GM19240 (cell line): ENCODE measurements at regions not wholly inside any gene's neighbourhood (a gene's known extent, or its start where the extent isn't known, plus 50 kb on each side); places are given as distances from the start of the nearest gene placed in this dataset.
"Not testable (repeated sequence)": the region's sequence is repeated elsewhere in the genome, so short reads cannot be mapped to it uniquely, and the experiment has no call there.

Experiments used
- DNase-seq: peaks from one replicate; pipeline ENCODE4 v3.0.0; 2011; ENCODE audit warnings: low spot score; ENCODE audit not compliant: insufficient read length

DNA sequence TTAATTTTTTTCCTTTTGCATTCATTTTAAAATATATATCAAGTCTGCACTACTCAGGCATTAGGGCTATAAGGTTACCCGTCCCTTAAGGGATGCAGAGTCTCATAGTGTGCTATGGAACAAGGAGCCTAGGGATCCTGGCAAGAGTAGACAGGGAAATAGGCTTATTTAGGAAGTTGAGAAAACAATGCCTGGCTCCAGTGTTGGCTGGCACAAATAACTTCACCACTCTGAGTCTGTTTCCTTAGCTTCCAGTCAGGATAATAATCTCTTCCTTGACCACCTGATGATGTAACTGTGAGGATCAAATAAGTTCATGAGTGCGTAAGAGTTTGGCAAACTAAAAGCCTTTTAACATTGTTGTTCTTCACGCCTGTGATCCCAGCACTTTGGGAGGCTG is 540.8 kb upstream of the IL12A start:
- no peak for DNase-seq

DNA sequence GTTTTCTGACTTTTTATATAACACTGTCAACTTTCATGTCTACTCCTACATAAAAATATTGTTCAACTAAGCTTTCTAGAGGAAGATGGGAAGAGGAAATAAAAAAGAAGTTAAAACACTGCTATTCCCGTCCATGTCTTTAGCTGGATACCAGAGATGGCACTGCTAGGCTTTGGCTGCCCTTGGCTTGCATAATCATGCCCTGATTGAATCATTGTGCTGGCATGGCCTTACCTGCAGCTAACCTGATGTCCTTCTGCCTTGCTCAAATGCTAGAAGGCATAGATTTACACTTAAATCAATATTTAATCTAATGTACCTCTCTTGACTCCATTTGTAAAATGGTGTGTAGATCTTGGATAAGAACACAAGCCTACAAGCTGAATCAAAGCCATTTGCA is 539.7 kb upstream of the IL12A start:
- DNase-seq = no peak

DNA sequence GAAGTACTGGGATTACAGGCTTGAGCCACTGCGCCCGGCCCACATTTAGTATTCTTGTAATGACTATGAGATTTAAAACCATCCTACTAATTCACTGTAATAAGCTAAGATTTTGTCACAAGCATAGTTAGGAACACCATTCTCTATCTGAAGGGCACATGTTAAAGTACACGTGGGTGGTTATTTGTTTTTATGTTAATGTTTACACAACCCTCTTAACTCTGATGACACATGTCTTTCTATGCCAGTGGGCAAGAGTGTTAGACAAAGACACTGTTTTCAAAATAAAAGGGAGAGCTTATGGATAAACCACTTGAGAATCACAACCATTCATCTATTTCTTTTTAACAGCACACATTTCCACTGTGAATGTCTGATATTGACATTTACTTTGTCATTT is 537.6 kb upstream of the IL12A start:
- no peak for DNase-seq

DNA sequence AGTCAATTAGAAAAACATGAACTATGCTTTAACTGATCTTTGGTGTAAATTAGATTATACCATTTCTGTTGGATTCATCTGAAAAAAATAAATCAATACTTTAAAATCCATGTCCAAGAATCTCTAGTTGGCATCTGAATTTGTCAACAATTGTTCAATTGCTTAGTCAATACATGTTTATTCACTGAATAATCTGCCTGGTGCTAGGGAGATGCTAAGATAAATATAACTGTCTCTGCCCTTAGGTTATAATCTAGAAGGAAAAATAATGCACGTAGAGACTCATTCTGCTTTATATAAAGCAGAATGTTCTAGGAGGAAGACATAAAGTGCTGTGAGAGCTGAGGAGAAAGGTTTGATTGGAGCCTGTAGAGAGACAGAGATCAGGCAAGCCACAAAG is 537.2 kb upstream of the IL12A start:
- no peak for DNase-seq

DNA sequence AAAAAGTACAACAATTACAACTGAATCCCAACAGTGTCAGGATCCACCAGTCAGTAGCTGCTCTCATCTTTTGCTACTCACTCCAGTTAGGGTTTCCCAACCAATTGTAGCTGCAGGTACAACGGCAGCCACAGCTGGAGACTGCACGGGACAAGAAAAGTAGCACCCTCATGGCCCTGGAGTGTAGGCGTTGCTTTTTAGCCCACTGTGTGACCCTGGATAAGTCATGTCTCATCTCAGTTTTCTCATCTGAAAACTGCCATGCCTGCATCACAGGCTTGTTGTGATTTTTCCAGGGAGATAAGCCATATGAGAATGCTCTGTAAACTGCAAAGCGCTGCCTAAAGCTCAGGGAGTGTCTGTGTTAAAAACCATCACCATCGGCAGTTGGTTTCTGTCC is 535.6 kb upstream of the IL12A start:
- DNase-seq = no peak

- no peak for DNase-seq
These were observed 534.7 kb upstream of the IL12A start for GRCh38 chr3:159453945-159454344.

DNA sequence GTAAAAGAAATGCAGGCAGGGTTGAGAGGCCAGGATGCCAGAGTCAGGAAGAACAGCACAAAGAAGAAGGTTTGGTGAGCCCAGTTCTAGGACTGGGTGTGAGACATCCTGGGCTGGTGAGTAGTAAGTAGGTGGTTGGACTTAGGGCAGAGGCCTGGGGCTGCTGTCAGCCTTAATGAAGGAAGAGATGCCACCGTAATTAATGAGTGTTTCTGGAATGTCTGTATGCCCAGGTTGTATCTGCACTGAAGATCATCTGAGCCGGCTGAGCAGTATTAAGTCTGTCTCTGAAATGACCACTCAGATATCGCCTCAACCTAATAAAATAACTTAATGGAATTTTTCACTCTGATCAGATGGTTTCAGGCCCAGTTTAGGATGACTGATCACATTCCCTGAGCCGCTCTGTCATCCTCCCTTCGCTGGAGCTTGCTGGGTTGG is 532.9 kb upstream of the IL12A start:
- DNase-seq = no peak

- DNase-seq = no peak
These were observed 530.6 kb upstream of the IL12A start for GRCh38 chr3:159458010-159458409.

DNA sequence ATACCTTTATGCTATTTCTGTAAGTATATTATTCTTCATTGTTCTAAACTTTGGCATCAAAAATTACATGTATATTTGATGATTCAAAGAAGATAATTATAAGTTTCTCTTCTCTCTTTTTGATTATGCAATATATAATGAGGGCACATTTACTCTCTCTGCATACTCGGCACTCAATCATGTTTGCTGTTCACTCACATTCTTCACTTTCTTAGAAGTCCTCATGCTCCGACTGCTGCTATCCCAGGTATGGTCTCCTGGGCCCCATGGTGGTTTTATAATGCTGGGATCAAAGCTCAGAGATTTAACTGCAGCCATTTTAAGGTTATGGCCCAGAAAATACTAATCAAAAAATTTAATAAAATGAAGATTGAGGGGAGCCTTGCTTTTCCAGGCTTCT is 529.7 kb upstream of the IL12A start:
- no peak for DNase-seq

- DNase-seq = no peak
These were observed 516.0 kb upstream of the IL12A start for GRCh38 chr3:159472611-159473010.

DNA sequence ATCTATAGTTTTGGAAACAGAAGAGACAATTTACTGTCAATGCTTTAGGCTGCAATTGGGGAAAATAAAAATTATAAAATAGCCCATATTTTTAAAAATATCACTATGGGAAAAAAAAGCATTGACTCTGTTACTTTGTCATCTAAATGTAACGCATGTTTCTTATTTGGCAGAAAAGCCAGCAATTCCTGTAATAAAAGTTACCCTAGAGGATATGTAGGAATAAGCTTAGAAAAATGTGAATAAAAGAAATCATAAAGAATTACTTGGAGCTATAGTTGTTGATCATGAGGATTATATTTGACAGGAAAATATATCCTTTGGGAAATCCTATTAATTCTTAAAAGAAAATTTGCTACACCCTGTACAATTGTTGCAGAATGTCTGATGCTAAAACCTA is 515.4 kb upstream of the IL12A start:
- DNase-seq = no peak

DNA sequence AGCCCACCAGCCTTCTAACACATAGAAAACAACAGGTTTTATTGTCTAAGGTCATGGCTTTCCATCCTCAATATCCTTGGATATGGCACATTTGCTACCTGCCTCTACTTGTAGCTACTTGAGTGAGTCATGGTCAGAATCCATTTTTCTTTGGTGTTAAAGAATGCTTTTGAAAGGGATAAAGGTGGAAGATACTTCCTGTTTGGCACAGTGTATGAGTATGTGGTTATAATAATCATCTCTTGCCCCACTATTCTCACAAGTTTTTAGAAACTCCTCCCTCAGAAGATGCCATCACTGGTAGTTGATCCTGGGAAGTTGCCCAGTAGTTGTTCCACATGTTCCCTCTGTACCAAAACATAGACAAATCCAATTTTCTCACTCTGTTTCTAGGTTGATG is 508.6 kb upstream of the IL12A start:
- no peak for DNase-seq

DNA sequence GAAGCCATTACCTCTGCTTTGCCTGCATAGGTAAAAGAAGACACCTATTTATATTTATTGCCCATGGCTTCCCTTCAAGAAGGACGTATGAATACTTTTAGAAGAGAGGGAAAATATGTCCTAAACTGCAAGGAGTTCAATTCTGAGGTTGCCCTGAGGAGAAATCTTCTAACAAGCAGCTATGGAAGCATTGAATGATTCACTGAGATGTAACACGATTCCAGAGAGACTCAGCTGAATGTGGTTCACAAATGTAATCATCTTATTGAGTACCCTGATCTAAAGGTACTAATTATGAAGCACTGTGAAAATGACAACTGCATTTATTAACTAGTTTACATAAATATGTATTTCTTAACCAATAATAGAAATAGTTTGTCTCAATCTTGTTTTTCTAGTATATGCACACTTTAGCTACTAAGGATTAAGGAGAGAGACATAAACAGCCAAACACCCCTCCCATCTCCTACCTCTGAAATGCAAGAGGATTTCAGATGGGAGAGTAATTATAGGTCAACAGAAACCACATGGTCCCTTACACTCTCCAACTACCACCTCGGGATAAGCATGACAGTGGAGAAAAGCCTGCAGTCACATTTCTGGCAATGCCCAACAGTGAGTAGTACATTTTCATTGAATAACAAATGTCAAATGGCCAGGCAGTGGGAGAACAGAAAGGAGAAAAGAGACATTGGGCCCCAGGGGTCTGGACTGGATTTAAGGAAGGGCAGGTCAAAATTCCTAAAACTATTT is 506.2 kb upstream of the IL12A start:
- DNase-seq = no peak

- DNase-seq = no peak
These were observed 505.7 kb upstream of the IL12A start for GRCh38 chr3:159482994-159483367.

GRCh38 chr3:159486580-159486979 is 502.1 kb upstream of the IL12A start:
- DNase-seq = no peak

DNA sequence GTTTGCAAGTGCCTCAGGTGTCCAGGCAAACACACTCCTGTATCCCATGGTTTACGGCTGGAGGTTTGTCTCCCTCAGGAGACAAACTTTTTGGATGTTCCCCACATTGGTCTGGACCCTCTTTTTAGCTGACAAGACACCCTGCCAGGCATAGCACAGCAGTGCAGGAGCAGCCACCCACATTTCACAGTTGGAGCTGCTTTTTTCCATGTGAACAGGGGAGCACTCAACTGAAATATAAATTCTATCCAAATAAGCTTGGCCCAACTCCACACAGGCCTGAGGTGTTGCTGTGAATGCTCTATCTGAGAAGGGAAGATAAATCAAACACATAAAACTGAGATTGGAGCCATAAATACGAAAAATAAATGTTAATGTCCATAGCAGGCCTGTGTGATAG is 501.3 kb upstream of the IL12A start:
- no peak for DNase-seq

- DNase-seq = no peak
These were observed 500.0 kb upstream of the IL12A start for GRCh38 chr3:159488602-159489001.

- DNase-seq = no peak
These were observed 491.3 kb upstream of the IL12A start for GRCh38 chr3:159497361-159497760.

- DNase-seq = no peak
These were observed 489.4 kb upstream of the IL12A start for GRCh38 chr3:159499031-159499793.

GRCh38 chr3:159501029-159501428 is 487.6 kb upstream of the IL12A start:
- no peak for DNase-seq

DNA sequence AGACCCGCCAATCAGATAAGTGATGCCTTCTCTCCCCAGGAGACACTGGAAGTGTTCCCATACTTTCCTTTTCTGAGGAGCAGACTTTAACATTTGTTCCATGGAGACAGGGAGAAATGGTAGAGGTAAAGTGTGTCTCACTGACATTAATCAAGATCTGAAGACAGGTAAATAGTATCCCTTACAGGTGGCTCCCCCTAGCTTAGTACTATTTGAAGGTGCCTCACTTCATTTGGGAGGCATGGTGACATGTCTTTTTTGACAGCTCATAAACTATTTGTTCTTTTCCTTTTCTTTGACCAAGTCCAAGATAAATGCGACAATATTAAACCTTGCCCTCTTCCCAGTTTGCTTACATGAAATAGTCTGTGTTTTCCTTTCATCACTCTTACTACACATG is 485.6 kb upstream of the IL12A start:
- DNase-seq = no peak

GRCh38 chr3:159510988-159511387 is 477.6 kb upstream of the IL12A start:
- DNase-seq = not testable (repeated sequence)

DNA sequence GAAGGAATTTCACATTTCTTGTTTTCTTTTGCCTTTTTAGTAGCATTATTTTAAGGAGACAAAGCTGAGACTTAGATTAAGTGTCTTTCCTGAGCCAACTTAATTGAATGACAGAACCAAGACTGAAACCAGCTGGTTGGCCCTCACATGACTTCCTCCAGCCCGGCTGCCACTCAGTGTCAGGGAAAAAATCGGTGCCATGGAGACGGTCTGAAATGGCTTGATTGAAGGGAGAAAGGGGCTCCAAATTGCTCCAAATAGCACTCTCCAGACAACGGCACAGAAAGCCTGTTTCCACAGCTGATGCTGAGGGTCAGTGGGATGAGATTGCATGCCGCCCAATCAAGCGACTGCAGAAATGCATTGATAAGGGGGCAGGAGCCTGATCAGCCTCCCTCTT is 475.2 kb upstream of the IL12A start:
- DNase-seq = no peak
